ENCODE measurements at regions not wholly inside any gene's neighbourhood (a gene's known extent, or its start where the extent isn't known, plus 50 kb on each side); places are given as distances from the start of the nearest gene placed in this dataset.
A peak's percentile ranks its signal among the peaks of the same experiment; 100 is the strongest.

DNA sequence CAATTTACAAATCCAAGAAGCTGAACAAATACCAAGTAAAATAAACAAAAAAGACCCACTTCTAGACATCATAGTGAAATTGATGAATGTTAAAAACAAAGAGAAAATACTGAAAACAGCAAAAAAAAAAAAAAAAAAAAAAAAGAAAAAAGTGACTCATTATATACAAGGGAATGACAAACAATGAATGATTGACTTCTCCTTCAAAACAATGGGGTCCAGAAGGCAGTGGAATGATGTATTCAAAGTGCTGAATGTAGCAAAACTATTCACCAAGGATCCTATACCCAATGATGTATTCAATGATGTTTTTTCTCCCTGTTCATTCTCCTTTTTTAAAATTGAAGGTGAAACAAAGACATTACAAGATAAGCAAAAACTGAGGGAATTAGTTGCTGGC, 650.0 kb downstream of the UTRN start:
- no peak overlapping the region for H3K4me3 ChIP-seq (ENCODE audit: low read depth, low read length)
- H3K27ac ChIP-seq (ENCODE audit: low read depth, low read length) = no peak overlapping the region
- no peaks in the 10 kb centered on the region for H3K27me3 ChIP-seq (ENCODE audit: control insufficient read depth, insufficient read depth, low read length)
- H3K9ac ChIP-seq (ENCODE audit: low read depth, low read length) = no peak overlapping the region
- H3K36me3 ChIP-seq (ENCODE audit: control insufficient read depth, insufficient read depth, low read length) = no peaks in the 10 kb centered on the region
- H3K9me3 ChIP-seq (ENCODE audit: control insufficient read depth, insufficient read depth, low read length) = no peaks in the 10 kb centered on the region
- H3K4me1 ChIP-seq (ENCODE audit: control insufficient read depth, insufficient read depth, low read length) = no peaks in the 10 kb centered on the region; the same call in 1 of the 2 replicates

DNA sequence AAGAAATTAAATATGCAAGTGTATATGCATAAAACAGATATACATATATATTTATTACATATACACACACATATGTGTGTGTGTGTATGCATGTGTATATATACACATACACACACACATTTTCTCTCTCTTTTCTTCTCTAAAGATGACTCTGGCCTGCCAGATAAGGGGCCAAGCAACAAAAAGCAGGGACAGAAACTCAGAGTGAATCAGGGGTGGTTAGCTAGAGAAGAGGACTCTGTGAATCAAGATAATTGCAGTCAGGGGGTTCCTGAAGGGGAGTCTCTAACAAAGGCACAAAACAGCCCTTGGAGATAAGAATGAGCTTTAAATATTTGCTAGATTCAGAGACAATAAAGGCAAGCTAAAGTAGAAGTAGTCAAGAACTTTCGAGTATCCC, 650.5 kb downstream of the UTRN start:
- no peak overlapping the region for H3K27ac ChIP-seq (ENCODE audit: low read depth, low read length)
- no peak overlapping the region for H3K4me3 ChIP-seq (ENCODE audit: low read depth, low read length)
- no peaks in the 10 kb centered on the region; the same call in 1 of the 2 replicates for H3K4me1 ChIP-seq (ENCODE audit: control insufficient read depth, insufficient read depth, low read length)
- H3K9ac ChIP-seq (ENCODE audit: low read depth, low read length) = no peak overlapping the region
- no peaks in the 10 kb centered on the region for H3K9me3 ChIP-seq (ENCODE audit: control insufficient read depth, insufficient read depth, low read length)
- H3K36me3 ChIP-seq (ENCODE audit: control insufficient read depth, insufficient read depth, low read length) = no peaks in the 10 kb centered on the region
- H3K27me3 ChIP-seq (ENCODE audit: control insufficient read depth, insufficient read depth, low read length) = no peaks in the 10 kb centered on the region

DNA sequence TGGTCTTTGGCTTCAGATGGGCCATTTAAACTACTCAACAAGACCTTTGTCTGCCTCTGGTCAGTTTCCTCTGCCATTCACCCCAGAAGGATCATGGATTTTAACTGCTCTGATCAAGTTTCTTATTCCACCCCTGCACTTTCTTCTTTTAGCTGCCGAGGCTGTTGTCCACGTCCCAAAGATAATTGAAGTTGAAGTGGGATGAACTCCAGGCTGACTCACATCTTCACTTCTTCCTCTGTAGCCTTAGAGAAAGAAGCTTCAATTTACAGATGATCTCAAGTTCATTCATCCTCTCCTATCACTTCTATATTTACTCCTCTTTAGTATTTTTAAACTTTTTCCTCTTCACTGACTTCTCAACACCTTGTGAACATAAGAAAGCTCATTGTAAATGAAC, 651.6 kb downstream of the UTRN start:
- no peaks in the 10 kb centered on the region for H3K27me3 ChIP-seq (ENCODE audit: control insufficient read depth, insufficient read depth, low read length)
- no peaks in the 10 kb centered on the region for H3K36me3 ChIP-seq (ENCODE audit: control insufficient read depth, insufficient read depth, low read length)
- no peaks in the 10 kb centered on the region for H3K4me1 ChIP-seq (ENCODE audit: control insufficient read depth, insufficient read depth, low read length)
- no peaks in the 10 kb centered on the region for H3K9me3 ChIP-seq (ENCODE audit: control insufficient read depth, insufficient read depth, low read length)
- no peak overlapping the region for H3K4me3 ChIP-seq (ENCODE audit: low read depth, low read length)
- no peak overlapping the region for H3K27ac ChIP-seq (ENCODE audit: low read depth, low read length)
- H3K9ac ChIP-seq (ENCODE audit: low read depth, low read length) = no peak overlapping the region

DNA sequence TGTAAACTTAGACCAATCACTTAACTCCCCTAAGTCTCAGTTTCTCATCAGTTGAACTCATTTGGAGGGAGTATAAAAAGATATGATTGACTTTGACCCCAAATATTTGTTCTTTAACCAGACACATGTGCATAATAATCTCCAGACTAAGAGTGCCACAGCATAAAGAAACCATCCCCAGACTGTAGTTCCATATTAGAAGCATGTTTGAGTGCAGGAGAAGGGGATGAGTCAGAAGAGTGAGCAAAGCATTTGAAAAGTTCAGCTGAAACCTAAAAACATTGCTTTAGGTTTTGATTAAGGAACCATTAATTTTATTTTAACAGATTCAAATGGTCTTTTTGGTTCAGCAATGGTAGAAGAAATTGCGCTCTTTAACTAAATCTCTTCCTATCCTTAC, 654.8 kb downstream of the UTRN start:
- no peaks in the 10 kb centered on the region for H3K27me3 ChIP-seq (ENCODE audit: control insufficient read depth, insufficient read depth, low read length)
- no peak overlapping the region for H3K9ac ChIP-seq (ENCODE audit: low read depth, low read length)
- no peaks in the 10 kb centered on the region for H3K9me3 ChIP-seq (ENCODE audit: control insufficient read depth, insufficient read depth, low read length)
- no peak overlapping the region for H3K4me3 ChIP-seq (ENCODE audit: low read depth, low read length)
- H3K4me1 ChIP-seq (ENCODE audit: control insufficient read depth, insufficient read depth, low read length) = no peaks in the 10 kb centered on the region
- H3K36me3 ChIP-seq (ENCODE audit: control insufficient read depth, insufficient read depth, low read length) = no peaks in the 10 kb centered on the region
- H3K27ac ChIP-seq (ENCODE audit: low read depth, low read length) = no peak overlapping the region

DNA sequence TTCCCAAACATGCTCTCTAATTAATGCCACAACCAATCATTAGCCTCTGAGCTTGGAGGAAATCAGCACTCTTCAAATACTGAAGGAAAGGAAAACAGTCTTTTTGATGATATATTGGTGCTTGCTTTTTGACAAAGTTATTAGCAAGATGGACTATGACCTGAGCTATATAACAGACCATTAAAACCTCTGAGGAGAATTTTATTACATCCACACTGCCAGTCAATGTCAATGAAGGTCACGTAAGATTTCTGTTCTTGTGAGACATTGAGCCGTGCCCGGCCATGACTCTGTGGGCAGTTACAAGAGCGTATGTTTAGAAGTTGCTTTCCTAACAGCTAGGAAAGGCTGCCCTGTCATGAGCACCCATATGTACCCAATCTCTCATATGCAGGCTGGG, 659.0 kb downstream of the UTRN start:
- no peak overlapping the region for H3K9ac ChIP-seq (ENCODE audit: low read depth, low read length)
- H3K27ac ChIP-seq (ENCODE audit: low read depth, low read length) = no peak overlapping the region
- no peak overlapping the region for H3K4me3 ChIP-seq (ENCODE audit: low read depth, low read length)

DNA sequence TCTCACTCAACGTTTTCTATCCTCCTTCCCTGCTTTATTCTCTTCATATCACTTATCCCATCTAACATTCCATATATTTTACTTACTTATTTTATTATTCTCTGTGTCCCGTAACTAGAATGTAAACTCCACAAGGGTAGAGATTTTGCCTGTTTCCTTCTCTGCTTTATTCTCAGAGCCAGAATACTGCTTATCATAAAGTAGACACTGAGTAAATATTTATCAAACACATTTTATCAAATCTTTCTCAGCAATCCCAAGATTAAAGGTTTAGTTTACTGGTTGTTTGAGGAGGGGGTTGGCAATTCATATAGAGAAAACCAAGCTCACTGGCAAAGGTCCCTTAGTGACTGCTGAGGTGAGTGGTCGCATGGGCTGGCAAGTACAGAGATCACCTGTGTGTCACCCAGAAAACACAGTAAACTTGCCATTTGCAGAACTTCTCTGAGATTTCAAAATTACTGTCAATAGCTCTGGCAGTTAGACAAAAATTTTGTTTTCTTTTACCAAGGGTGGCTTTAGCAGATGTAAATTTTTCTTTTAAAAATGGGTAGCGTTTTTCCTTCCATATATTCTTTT, 662.4 kb downstream of the UTRN start:
- Histone ChIP-seq H3K36me3 (ENCODE audit: control insufficient read depth, insufficient read depth, low read length) (no peaks in the 10 kb centered on the region), H3K9ac (ENCODE audit: low read depth, low read length) (no peak overlapping the region), H3K27ac (ENCODE audit: low read depth, low read length) (no peak overlapping the region), H3K27me3 (ENCODE audit: control insufficient read depth, insufficient read depth, low read length) (no peaks in the 10 kb centered on the region), H3K4me1 (ENCODE audit: control insufficient read depth, insufficient read depth, low read length) (peaks cover 17% of the 10 kb centered on the region), H3K9me3 (ENCODE audit: control insufficient read depth, insufficient read depth, low read length) (no peaks in the 10 kb centered on the region), H3K4me3 (ENCODE audit: low read depth, low read length) (no peak overlapping the region)

More for the DNA sequence above, 659.0 kb downstream of the UTRN start:
- no peaks in the 10 kb centered on the region for H3K27me3 ChIP-seq (ENCODE audit: control insufficient read depth, insufficient read depth, low read length)
- no peaks in the 10 kb centered on the region for H3K36me3 ChIP-seq (ENCODE audit: control insufficient read depth, insufficient read depth, low read length)
- no peaks in the 10 kb centered on the region for H3K4me1 ChIP-seq (ENCODE audit: control insufficient read depth, insufficient read depth, low read length)
- H3K9me3 ChIP-seq (ENCODE audit: control insufficient read depth, insufficient read depth, low read length) = no peaks in the 10 kb centered on the region

DNA sequence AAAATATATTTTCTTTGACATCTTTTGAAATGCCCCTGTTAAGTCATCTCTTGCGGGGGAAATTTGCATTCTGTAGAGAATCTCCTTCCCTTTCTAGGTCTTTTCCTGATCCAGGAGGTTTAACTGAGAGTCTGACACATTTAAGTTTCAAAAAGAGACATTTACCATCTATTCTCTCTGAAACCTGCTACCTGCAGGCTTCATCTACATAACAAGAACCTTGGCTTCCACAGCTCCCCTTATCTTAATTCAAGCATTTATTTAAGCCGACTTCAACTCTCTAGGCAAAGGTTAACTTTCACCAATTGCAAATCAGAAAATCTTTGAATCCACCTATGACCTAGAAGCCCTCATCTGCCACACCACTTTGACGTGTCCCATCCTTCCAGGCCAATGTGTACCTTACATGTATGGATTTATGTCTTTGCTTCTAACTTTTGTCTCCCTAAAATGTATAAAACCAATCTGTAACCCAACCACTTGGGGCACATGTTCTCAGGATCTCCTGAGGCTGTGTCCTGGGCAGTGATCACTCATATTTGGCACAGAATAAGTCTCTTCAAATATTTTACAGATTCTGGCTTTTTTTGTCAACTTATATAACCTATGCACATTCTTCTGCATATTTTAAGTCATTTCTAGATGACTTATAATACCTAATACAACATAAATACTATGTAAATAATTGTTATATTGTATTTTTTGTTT, 666.7 kb downstream of the UTRN start:
- H3K9me3 ChIP-seq (ENCODE audit: control insufficient read depth, insufficient read depth, low read length) = no peaks in the 10 kb centered on the region
- H3K36me3 ChIP-seq (ENCODE audit: control insufficient read depth, insufficient read depth, low read length) = no peaks in the 10 kb centered on the region
- no peak overlapping the region for H3K4me3 ChIP-seq (ENCODE audit: low read depth, low read length)
- H3K27me3 ChIP-seq (ENCODE audit: control insufficient read depth, insufficient read depth, low read length) = no peaks in the 10 kb centered on the region
- H3K27ac ChIP-seq (ENCODE audit: low read depth, low read length) = peak overlapping the region; percentile 67
- peaks cover 38% of the 10 kb centered on the region for H3K4me1 ChIP-seq (ENCODE audit: control insufficient read depth, insufficient read depth, low read length)
- no peak overlapping the region for H3K9ac ChIP-seq (ENCODE audit: low read depth, low read length)

DNA sequence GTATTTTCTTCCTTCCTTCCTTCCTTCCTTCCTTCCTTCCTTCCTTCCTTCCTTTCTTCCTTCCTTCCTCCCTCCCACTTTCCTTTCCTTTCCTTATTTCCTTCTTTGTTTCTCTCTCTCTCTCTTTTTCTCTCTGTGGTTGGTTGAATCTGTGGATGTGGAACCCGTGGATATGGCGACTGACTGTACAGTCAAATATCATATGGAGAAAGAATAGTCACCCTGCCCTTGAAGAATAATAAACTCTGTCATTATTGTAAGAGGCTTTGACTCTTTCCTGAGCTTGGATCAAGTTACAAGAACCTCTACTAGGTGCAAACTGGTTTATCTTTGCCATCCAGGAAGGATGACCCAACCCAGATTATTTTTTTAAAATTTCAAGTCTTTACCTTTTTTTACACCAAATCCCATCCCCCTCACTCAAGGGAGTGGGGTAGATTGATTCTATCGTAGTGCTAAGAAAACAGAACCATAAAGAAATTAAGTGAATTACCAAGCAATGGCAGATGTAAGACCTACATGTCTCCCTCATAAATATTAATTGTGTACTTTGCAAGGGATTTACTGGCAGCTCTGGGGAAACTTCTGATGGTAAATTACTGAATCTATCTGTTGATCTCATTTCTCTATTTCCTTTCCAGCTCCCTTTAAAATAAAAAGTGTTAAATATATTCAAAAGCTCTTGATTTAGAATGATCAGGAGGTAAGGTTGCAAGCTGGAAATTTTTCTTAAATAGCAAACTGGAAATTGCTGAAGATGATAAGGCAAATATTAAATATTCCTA, 667.5 kb downstream of the UTRN start:
- Histone ChIP-seq H3K9me3 (ENCODE audit: control insufficient read depth, insufficient read depth, low read length) (no peaks in the 10 kb centered on the region), H3K4me1 (ENCODE audit: control insufficient read depth, insufficient read depth, low read length) (peaks cover 38% of the 10 kb centered on the region), H3K4me3 (ENCODE audit: low read depth, low read length) (no peak overlapping the region), H3K27ac (ENCODE audit: low read depth, low read length) (no peak overlapping the region), H3K36me3 (ENCODE audit: control insufficient read depth, insufficient read depth, low read length) (no peaks in the 10 kb centered on the region), H3K27me3 (ENCODE audit: control insufficient read depth, insufficient read depth, low read length) (no peaks in the 10 kb centered on the region), H3K9ac (ENCODE audit: low read depth, low read length) (no peak overlapping the region)

DNA sequence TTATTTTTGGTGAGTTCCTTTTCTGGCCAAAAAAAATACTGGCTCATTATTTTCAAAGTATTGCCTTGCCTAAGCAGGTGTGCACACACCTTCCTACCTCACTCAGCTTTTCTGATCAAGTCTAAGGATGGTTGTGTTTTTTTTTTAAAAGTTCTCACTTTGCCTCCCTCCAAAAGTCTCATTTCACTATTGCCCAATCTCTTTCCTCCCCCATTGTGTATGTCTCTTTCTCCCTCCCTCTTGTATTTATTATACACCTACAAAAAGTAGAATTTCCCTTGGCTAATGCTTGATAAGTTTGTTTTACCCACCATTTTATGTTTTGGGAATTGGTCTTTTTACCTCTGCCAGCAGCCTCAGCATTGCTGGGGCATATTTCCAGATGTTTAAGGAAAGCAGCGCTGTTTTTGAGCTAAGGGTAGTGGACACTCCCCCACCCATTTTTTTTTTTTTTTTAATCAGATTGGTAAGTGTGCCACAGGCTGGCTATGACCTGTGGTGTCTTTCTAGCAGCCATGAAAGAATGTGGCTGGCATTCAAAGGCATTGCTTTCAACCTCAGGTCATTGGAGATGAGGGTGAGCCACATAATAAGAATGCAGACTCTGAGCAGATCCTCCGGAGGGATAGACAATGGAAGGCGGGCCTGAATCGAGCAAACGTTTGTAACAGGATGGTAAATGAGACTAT, 668.6 kb downstream of the UTRN start:
- Histone ChIP-seq H3K27me3 (ENCODE audit: control insufficient read depth, insufficient read depth, low read length) (no peaks in the 10 kb centered on the region), H3K27ac (ENCODE audit: low read depth, low read length) (no peak overlapping the region), H3K9ac (ENCODE audit: low read depth, low read length) (no peak overlapping the region), H3K9me3 (ENCODE audit: control insufficient read depth, insufficient read depth, low read length) (no peaks in the 10 kb centered on the region), H3K36me3 (ENCODE audit: control insufficient read depth, insufficient read depth, low read length) (no peaks in the 10 kb centered on the region), H3K4me3 (ENCODE audit: low read depth, low read length) (no peak overlapping the region), H3K4me1 (ENCODE audit: control insufficient read depth, insufficient read depth, low read length) (peaks cover 38% of the 10 kb centered on the region)

DNA sequence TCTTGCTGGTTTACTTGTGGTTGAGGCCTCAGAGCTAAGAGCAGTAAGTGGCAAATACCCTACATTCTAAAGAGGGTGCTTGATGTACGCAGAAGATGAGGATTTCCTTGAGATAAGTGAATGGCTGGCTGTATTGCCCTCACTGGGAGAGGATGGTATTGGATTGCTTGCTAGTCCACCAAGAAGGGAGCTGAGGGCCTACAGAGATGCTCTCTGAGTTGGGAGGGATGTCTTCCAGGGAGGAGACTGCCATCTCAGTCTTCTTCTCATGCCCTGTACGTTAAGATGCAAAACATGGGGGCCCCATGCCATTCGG, 669.1 kb downstream of the UTRN start:
- H3K27ac ChIP-seq (ENCODE audit: low read depth, low read length) = no peak overlapping the region

DNA sequence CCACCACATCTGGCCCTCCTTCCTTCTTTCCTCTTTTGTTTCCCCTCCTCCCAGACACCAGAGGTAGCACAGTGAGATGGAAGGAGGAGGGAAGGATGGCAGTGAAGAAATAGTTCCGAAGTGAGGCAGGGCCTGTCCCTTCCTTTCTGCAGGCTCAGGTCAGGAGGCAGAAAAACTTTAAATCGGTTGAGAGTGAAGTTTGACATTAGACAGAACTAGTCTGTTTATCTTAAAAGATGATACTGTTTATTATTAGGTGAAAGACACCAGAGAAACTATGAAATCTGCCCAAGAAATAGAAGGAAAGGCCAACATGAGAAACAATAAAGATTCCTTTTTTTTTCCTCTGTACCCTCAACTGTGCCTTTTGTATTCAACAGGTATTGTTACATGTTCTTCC, 670.3 kb downstream of the UTRN start:
- Histone ChIP-seq H3K27ac (ENCODE audit: low read depth, low read length) (no peak overlapping the region), H3K4me3 (ENCODE audit: low read depth, low read length) (no peak overlapping the region), H3K4me1 (ENCODE audit: control insufficient read depth, insufficient read depth, low read length) (peaks cover 38% of the 10 kb centered on the region), H3K36me3 (ENCODE audit: control insufficient read depth, insufficient read depth, low read length) (no peaks in the 10 kb centered on the region), H3K9ac (ENCODE audit: low read depth, low read length) (no peak overlapping the region), H3K27me3 (ENCODE audit: control insufficient read depth, insufficient read depth, low read length) (no peaks in the 10 kb centered on the region), H3K9me3 (ENCODE audit: control insufficient read depth, insufficient read depth, low read length) (no peaks in the 10 kb centered on the region)

More for the DNA sequence above, 669.1 kb downstream of the UTRN start:
- H3K36me3 ChIP-seq (ENCODE audit: control insufficient read depth, insufficient read depth, low read length) = no peaks in the 10 kb centered on the region
- H3K27me3 ChIP-seq (ENCODE audit: control insufficient read depth, insufficient read depth, low read length) = no peaks in the 10 kb centered on the region
- H3K4me3 ChIP-seq (ENCODE audit: low read depth, low read length) = no peak overlapping the region
- H3K9ac ChIP-seq (ENCODE audit: low read depth, low read length) = no peak overlapping the region
- peaks cover 38% of the 10 kb centered on the region for H3K4me1 ChIP-seq (ENCODE audit: control insufficient read depth, insufficient read depth, low read length)
- no peaks in the 10 kb centered on the region for H3K9me3 ChIP-seq (ENCODE audit: control insufficient read depth, insufficient read depth, low read length)

All from HUES48 (cell line).